ENCODE measurements at regions not wholly inside any gene's neighbourhood (a gene's known extent, or its start where the extent isn't known, plus 50 kb on each side); places are given as distances from the start of the nearest gene placed in this dataset.

DNA sequence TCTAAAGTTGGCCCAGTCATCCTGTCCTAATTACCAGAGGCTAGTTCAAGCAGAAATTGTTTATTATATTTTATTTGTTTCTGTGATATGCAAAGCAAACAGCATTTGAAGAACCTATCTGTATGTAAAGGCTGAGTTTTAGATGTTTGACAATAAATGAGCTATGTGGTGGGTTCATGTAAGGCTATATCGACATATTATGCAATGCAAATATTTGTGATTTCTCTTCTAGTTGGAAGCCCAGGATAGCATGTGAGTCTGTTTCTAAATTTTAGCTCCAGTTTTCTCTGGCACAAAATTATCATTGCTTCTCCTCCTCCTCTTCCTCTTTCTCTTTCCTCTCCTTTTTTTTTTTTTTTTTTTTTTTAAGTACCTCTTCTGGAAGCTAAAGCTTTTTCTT, 263.2 kb upstream of the LMCD1 start:
- ChIA-PET POLR2A (no interaction called here), CTCF (interaction anchor here (0.6 kb wide), 1 partner anchor 198 kb away, joined by 3 read pairs; no protein-coding TSS in a partner anchor)
- H3K4me1 Mint-ChIP-seq, result no peaks in the 10 kb centered on the region
- no peaks in the 10 kb centered on the region for H3K36me3 Mint-ChIP-seq (ENCODE audit: low read depth)
- H3K4me3 Mint-ChIP-seq, result no peak overlapping the region
- H3K9me3 Mint-ChIP-seq, result no peaks in the 10 kb centered on the region
- no peak for DNase-seq
- H3K27me3 Mint-ChIP-seq, result no peaks in the 10 kb centered on the region
- H3K27ac Mint-ChIP-seq, result no peak overlapping the region

DNA sequence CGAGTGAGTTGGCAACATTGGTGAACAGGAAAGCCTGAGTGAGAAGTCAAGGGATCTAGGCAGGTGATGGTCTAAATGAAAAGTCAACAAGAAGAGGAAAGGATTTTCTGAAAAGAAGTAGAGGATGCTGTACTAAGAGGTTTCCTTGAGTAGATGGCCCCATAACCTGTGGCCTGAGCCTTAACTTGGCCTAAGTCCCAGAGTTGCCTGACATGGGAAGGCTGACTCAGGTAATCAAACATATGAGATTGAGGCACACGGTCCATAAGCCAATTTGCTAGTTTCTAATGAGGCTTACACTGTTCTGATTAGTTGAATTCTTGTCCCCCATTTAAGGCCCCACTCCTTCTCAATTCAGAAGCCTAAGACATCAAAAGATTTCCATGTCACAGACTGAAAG, 262.5 kb upstream of the LMCD1 start:
- Mint-ChIP-seq H3K27me3 (no peaks in the 10 kb centered on the region), H3K36me3 (ENCODE audit: low read depth) (no peaks in the 10 kb centered on the region), H3K4me3 (no peak overlapping the region), H3K9me3 (no peaks in the 10 kb centered on the region), H3K4me1 (no peaks in the 10 kb centered on the region), H3K27ac (no peak overlapping the region)
- DNase-seq, result no peak
- POLR2A ChIA-PET, result no interaction called here
- CTCF ChIA-PET, result interaction anchor here (0.6 to 1.2 kb wide), 3 partner anchors 17 to 178 kb away, joined by 3 to 5 read pairs (median 4); no protein-coding TSS in a partner anchor

DNA sequence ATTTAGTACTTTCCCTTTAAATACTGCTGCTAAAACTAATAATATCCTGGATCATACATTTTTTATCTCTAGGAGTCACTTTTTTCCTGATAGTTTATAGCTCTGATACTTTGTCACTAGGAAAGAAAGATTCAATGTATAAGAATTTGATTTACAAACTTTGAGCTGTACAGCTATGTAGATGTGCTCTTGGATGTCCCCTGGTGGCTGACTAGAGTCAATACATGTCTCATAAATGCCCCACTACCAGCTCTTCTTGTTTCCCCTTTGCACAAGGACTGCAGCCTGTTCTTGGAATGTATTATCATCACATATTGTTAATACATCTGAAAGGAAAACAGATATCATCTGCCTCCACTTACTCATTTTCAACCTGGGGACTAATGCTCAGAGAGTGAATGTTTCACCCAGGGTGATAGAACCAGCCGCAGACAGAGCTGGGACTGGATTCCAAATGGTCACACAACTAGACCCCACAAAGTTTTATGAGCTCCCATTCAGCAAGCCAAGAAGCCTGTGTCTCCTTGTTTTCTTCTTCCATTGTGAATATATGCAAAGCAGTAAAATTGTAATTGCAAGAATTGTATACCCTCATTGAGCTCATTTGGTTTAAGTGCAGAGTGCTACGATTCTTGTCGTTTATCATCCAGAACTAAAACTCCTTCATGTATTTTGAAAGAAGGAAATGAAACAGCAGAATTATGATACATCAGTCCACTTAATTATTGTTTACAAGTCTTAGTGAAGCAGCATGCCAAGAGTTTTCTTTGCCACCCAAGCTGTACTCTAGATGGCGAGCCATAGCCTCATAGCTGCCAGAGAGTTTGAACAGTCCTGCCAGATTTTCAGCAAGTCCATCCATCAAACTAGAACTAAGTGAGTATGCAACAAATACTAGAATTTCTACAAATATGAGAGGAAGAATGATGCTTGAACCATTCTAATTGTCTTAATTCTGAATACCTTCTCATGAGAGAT, 261.6 kb upstream of the LMCD1 start:
- H3K27me3 Mint-ChIP-seq, result no peaks in the 10 kb centered on the region
- peak; percentile 50 for DNase-seq
- no peaks in the 10 kb centered on the region for H3K36me3 Mint-ChIP-seq (ENCODE audit: low read depth)
- POLR2A ChIA-PET, result no interaction called here
- H3K9me3 Mint-ChIP-seq, result no peaks in the 10 kb centered on the region
- CTCF ChIA-PET, result interaction anchor here (0.6 to 1.2 kb wide), 4 partner anchors 12 to 177 kb away, joined by 3 to 5 read pairs (median 4); no protein-coding TSS in a partner anchor
- no peak overlapping the region for H3K4me3 Mint-ChIP-seq
- H3K27ac Mint-ChIP-seq, result no peak overlapping the region
- H3K4me1 Mint-ChIP-seq, result no peaks in the 10 kb centered on the region

DNA sequence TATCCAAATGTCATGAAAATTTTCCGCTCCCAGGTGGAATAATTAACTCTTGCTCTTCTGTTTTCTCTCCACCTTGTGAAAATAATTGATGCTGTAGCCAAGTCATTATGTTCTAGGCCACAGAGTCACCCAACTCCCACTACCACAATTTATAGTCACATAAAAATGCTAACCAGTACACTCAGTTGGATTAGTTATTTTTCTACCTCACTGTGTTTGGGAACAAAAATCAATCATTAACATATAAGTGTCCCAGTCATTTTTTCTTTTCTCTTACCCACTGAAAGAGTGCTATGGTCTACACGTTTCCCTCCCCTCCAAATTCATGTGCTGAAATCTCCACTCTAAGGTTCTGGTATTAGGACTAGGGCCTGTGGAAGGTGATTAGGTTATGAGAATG, 255.6 kb upstream of the LMCD1 start:
- ChIA-PET CTCF (no interaction called here), POLR2A (no interaction called here)
- no peaks in the 10 kb centered on the region for H3K27me3 Mint-ChIP-seq

DNA sequence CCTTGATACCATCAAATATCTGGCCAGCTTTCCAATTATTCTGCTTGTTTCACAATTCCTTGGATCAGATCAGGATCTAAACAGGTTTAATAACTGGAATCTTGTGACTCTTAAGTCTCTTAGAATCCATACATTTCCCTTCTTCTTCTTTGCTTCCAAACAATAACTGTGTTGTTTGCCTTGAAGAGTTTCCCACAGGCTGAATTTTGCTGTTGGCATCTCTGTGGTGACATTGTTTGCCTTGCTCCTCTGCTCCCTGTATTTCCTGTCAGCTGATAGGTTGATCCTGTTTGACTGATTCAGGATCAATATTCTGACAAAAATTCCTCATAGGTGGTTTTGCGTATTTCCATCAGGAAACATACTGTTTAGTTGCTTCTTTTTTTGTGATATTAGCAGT, 248.4 kb upstream of the LMCD1 start:
- ChIA-PET POLR2A (no interaction called here), CTCF (no interaction called here)
- H3K27me3 Mint-ChIP-seq, result no peaks in the 10 kb centered on the region
- no peak overlapping the region for H3K4me3 Mint-ChIP-seq
- no peaks in the 10 kb centered on the region for H3K9me3 Mint-ChIP-seq
- no peaks in the 10 kb centered on the region for H3K4me1 Mint-ChIP-seq
- no peaks in the 10 kb centered on the region for H3K36me3 Mint-ChIP-seq (ENCODE audit: low read depth)
- no peak overlapping the region for H3K27ac Mint-ChIP-seq
- no peak for DNase-seq

More for the DNA sequence above, 255.6 kb upstream of the LMCD1 start:
- Mint-ChIP-seq H3K9me3 (no peaks in the 10 kb centered on the region), H3K27ac (no peak overlapping the region), H3K4me3 (no peak overlapping the region), H3K4me1 (no peaks in the 10 kb centered on the region), H3K36me3 (ENCODE audit: low read depth) (no peaks in the 10 kb centered on the region)
- no peak for DNase-seq

DNA sequence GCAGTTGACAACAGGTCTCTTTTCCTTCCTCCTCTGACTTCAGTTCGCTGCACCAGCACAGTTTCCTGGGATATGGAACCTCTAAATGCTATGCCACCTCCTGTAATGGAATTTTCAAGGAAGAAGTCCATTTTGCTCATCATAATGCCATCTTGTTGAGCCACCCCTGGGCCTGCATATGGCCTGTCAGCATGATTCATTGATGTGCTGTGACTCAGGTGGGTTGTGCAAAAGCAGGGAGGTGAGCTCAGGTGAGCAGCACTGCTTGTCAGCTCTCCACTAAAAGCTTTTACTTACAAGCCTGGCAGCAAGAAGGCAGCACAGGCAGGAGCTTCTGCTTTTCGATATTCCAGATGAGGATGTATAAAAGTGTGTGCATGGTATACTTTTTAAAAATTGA, 247.1 kb upstream of the LMCD1 start:
- Mint-ChIP-seq H3K4me3 (no peak overlapping the region), H3K9me3 (no peaks in the 10 kb centered on the region)
- CTCF ChIA-PET, result no interaction called here

DNA sequence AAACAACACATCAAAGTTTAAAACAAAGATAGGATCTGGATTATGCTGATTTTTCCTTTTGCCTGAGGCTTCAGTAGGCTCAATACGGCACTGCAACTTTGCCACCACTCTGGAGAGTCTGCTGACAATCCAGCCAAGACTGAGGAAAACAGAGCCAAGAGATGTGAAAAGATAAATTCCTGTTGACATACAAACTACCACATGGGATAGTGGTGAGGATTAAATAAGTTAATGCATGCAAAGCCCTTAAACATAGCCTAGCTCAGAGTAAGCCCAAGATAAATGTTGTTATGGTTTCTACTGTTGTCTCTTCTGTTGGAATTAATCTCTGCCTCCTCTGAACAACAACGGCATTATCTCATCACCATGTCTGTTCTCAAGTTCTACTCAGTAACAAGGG, 245.9 kb upstream of the LMCD1 start:
- Mint-ChIP-seq H3K4me3 (no peak overlapping the region), H3K9me3 (no peaks in the 10 kb centered on the region), H3K27ac (no peak overlapping the region), H3K27me3 (no peaks in the 10 kb centered on the region), H3K36me3 (ENCODE audit: low read depth) (no peaks in the 10 kb centered on the region), H3K4me1 (no peaks in the 10 kb centered on the region)
- POLR2A ChIA-PET, result no interaction called here
- CTCF ChIA-PET, result interaction anchor here (1.5 kb wide), 1 partner anchor 16 kb away, joined by 5 read pairs; no protein-coding TSS in a partner anchor
- no peak for DNase-seq

More for the DNA sequence above, 247.1 kb upstream of the LMCD1 start:
- no peaks in the 10 kb centered on the region for H3K36me3 Mint-ChIP-seq (ENCODE audit: low read depth)
- H3K27me3 Mint-ChIP-seq, result no peaks in the 10 kb centered on the region
- no peaks in the 10 kb centered on the region for H3K4me1 Mint-ChIP-seq
- DNase-seq, result no peak
- no peak overlapping the region for H3K27ac Mint-ChIP-seq
- POLR2A ChIA-PET, result no interaction called here

DNA sequence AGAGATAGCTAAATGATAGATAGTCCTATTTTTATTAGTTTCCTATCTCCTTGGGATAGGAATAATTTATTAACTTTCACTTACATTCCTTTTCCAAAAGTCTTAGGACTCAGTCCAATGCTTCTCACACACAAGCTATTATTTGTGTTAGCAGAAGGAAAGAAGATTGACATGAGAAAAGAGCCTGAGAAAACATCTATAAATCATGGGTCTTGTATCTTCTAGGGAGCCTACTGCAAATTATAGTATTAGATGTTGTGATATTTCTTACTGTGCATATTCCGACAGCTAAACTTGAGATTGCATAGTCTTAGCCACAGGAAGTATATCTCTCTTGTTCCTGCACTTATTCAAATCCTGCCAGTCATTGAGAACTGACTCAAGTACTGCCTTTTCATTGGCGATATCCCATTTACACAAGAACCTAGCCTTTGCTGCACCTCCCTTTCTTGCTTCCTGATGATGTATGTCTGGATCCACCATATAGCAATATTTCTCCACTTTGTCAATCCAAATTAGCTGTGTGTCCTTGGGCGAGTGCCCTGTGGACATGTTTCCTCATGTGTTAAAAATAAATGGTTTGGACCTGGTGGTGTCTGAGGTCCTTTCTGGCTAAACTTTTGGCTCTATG, 245.1 kb upstream of the LMCD1 start:
- ChIA-PET POLR2A (no interaction called here), CTCF (interaction anchor here (1.5 kb wide), 1 partner anchor 17 kb away, joined by 5 read pairs; no protein-coding TSS in a partner anchor)
- no peaks in the 10 kb centered on the region for H3K4me1 Mint-ChIP-seq

DNA sequence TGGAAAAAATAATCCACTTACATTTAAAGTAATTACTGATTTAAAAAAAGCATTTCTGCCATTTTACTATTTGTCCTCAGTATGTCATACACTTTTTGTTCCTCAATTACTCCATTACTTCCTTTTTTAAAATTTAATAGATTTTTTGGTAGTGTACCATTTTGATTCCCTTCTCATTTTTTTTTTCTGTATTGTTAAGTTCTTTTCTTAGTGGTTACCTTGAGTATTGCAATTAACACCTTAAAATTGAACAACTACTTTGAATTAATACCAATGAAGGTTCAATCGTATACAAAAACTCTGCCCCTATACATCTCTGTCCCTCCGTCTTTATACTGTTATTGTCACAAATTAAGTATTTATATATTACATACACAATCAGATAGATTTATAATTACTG, 240.6 kb upstream of the LMCD1 start:
- H3K27ac Mint-ChIP-seq, result no peak overlapping the region

More for the DNA sequence above, 245.1 kb upstream of the LMCD1 start:
- H3K27ac Mint-ChIP-seq, result no peak overlapping the region
- no peaks in the 10 kb centered on the region for H3K36me3 Mint-ChIP-seq (ENCODE audit: low read depth)
- H3K27me3 Mint-ChIP-seq, result no peaks in the 10 kb centered on the region
- DNase-seq, result no peak
- H3K4me3 Mint-ChIP-seq, result no peak overlapping the region
- H3K9me3 Mint-ChIP-seq, result no peaks in the 10 kb centered on the region

DNA sequence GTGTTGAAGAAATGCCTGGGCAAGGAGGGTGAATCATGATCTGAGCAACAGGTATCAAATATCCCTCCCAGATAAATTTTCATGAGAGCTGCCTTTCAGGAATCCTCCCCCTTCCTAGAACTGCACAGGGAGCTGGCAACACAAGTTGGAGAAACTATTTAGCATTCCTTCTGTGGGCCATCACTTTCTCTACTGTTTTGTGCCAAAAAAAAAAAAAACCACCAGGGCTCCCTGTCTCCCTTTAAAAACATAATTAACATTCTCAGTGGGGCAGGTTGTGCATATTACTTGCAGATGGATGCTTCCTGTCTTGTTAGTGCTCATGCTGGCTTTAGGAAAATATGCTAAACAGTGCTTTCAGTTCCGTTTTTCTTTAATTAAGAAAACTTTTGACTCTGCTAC, 234.9 kb upstream of the LMCD1 start:
- no peaks in the 10 kb centered on the region for H3K36me3 Mint-ChIP-seq (ENCODE audit: low read depth)
- DNase-seq, result no peak
- no peaks in the 10 kb centered on the region for H3K4me1 Mint-ChIP-seq
- H3K9me3 Mint-ChIP-seq, result no peaks in the 10 kb centered on the region
- H3K27ac Mint-ChIP-seq, result no peak overlapping the region
- ChIA-PET POLR2A (no interaction called here), CTCF (no interaction called here)
- H3K4me3 Mint-ChIP-seq, result no peak overlapping the region
- no peaks in the 10 kb centered on the region for H3K27me3 Mint-ChIP-seq

More for the DNA sequence above, 240.6 kb upstream of the LMCD1 start:
- Mint-ChIP-seq H3K36me3 (ENCODE audit: low read depth) (no peaks in the 10 kb centered on the region), H3K4me3 (no peak overlapping the region), H3K27me3 (no peaks in the 10 kb centered on the region), H3K9me3 (no peaks in the 10 kb centered on the region), H3K4me1 (no peaks in the 10 kb centered on the region)
- no peak for DNase-seq
- CTCF ChIA-PET, result no interaction called here
- POLR2A ChIA-PET, result no interaction called here

DNA sequence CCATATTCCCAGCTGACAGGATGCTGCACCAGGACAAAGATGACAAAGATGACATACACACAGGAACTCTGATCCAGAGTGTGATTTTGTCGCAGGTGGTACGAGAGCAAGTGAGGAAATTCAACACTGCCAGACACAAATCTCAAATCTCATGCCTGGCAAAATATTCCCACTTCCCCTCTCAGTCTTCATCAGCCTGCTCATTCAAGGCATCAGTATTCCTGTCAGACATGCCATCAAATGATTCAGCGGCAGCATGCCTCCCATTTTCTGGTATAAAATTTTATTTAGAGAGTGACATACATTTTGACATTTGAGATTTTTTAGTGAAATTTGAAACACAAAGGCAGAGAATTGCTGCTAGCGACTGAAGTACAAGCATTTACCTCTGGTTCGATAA, 228.1 kb upstream of the LMCD1 start:
- Mint-ChIP-seq H3K4me1 (no peaks in the 10 kb centered on the region), H3K36me3 (ENCODE audit: low read depth) (no peaks in the 10 kb centered on the region), H3K9me3 (no peaks in the 10 kb centered on the region), H3K27me3 (no peaks in the 10 kb centered on the region), H3K4me3 (no peak overlapping the region), H3K27ac (no peak overlapping the region)
- CTCF ChIA-PET, result no interaction called here
- POLR2A ChIA-PET, result no interaction called here
- no peak for DNase-seq

DNA sequence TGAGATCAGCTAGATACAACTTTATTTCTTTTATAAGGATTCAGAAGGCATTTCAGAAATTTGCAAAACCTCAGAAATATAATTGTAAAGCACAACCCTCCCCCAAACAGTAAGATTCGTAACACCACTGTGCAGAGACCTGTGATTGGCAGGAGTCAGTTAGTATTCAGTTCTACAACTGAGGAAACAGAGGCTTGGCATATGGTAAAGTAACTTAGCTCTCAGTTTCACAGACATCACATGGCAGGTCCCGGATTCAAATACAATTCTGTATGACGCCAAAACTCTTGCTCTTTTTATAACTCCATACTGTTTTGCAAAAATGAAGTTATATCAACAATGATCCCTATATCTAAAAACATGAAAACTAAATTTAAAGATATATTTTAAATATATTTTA, 225.6 kb upstream of the LMCD1 start:
- no peak for DNase-seq
- no peak overlapping the region for H3K27ac Mint-ChIP-seq
- H3K9me3 Mint-ChIP-seq, result no peaks in the 10 kb centered on the region
- ChIA-PET POLR2A (no interaction called here), CTCF (no interaction called here)
- no peaks in the 10 kb centered on the region for H3K27me3 Mint-ChIP-seq
- no peaks in the 10 kb centered on the region for H3K36me3 Mint-ChIP-seq (ENCODE audit: low read depth)
- no peak overlapping the region for H3K4me3 Mint-ChIP-seq
- H3K4me1 Mint-ChIP-seq, result no peaks in the 10 kb centered on the region

DNA sequence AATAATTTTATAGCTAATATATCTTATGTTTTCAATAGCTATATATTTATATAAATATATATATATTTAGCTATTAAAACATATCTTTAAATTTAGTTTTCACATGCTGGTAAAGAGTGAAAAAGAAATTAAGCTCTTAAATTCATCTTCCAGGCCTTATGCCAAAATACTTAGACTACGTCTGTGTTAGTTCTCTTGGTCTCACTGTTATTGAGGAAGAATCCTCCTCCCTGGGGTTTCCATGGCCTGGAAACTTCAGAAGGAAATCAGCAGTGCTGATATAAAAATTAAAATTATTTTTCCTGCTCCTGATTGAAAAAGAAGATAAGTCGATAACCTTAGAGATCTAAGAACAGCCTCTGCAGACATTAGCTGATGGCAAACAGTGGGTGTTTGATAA, 225.1 kb upstream of the LMCD1 start:
- H3K27me3 Mint-ChIP-seq, result no peaks in the 10 kb centered on the region
- H3K27ac Mint-ChIP-seq, result no peak overlapping the region
- H3K4me3 Mint-ChIP-seq, result no peak overlapping the region
- ChIA-PET POLR2A (no interaction called here), CTCF (no interaction called here)
- H3K4me1 Mint-ChIP-seq, result no peaks in the 10 kb centered on the region
- H3K9me3 Mint-ChIP-seq, result no peaks in the 10 kb centered on the region
- DNase-seq, result no peak
- H3K36me3 Mint-ChIP-seq (ENCODE audit: low read depth), result no peaks in the 10 kb centered on the region
